Gastroesophageal sphincter (tissue), 4 donors: ENCODE measurements at regions not wholly inside any gene's neighbourhood (a gene's known extent, or its start where the extent isn't known, plus 50 kb on each side); places are given as distances from the start of the nearest gene placed in this dataset.

Experiments used
- ATAC-seq: fragments of 150-250 bp; one replicate; pipeline ENCODE4 v1.9.1; 2016; ENCODE audit warnings: mild to moderate bottlenecking, moderate library complexity
- H3K27ac ChIP-seq, 4 donors: fragments of 200-600 bp; sonication (generic) in 3 of 4; 1 replicate in 3 of 4; 2 replicates in 1 of 4; pipeline ENCODE4 v1.5.1; 2016 to 2019
- H3K27me3 ChIP-seq: fragments of 200-600 bp; sonication (generic); one replicate; pipeline ENCODE4 v1.5.1; 2019
- H3K36me3 ChIP-seq, 2 donors: fragments of 200-600 bp; sonication (generic); one replicate each; pipeline ENCODE4 v1.5.1; 2019; ENCODE audit warnings: control low read depth in 1 of 2
- H3K4me1 ChIP-seq, 3 donors: fragments of 200-600 bp; sonication (generic); 1 replicate in 2 of 3; 2 replicates in 1 of 3; pipeline ENCODE4 v1.5.1; 2016 to 2019; ENCODE audit warnings: control low read depth in 2 of 3
- H3K4me3 ChIP-seq, 2 donors: fragments of 200-600 bp; sonication (generic); one replicate each; pipeline ENCODE4 v1.5.1; 2019; ENCODE audit warnings: mild to moderate bottlenecking in 1 of 2, moderate library complexity in 1 of 2
- H3K9me3 ChIP-seq, 3 donors: fragments of 200-600 bp; sonication (generic); one replicate each; pipeline ENCODE4 v1.5.1; 2017 to 2019; ENCODE audit warnings: control low read depth in 2 of 3
- CTCF ChIP-seq, 4 experiments: fragments of 200-600 bp in 2 of 4; fragments of 450-650 bp in 2 of 4; sonication (generic) in 1 of 4; IDR thresholded peaks; one replicate each; pipeline ENCODE4 v1.5.1; 2017 to 2019; ENCODE audit warnings: antibody characterized with exemption in 4 of 4, mild to moderate bottlenecking in 2 of 4, moderate library complexity in 2 of 4
- EP300 ChIP-seq: sonication (generic); formaldehyde crosslinking; IDR thresholded peaks from one replicate; pipeline ENCODE4 v1.6.1; 2017; ENCODE audit warnings: antibody characterized with exemption, mild to moderate bottlenecking
- POLR2A ChIP-seq, 2 donors: fragments of 450-650 bp; IDR thresholded peaks; one replicate each; pipeline ENCODE4 v1.6.1; 2017; ENCODE audit warnings: antibody characterized with exemption in 2 of 2, mild to moderate bottlenecking in 2 of 2, moderate library complexity in 1 of 2
- POLR2AphosphoS5 ChIP-seq: sonication (generic); formaldehyde crosslinking; IDR thresholded peaks from one replicate; pipeline ENCODE4 v1.6.1; 2017; ENCODE audit warnings: antibody characterized with exemption
- WGBS, 2 donors: methylation state at CpG; one replicate each; pipeline ENCODE4 v1.1.5; 2018; ENCODE audit warnings: low coverage in 1 of 2; 5-methylcytosine and 5-hydroxymethylcytosine counted together

DNA sequence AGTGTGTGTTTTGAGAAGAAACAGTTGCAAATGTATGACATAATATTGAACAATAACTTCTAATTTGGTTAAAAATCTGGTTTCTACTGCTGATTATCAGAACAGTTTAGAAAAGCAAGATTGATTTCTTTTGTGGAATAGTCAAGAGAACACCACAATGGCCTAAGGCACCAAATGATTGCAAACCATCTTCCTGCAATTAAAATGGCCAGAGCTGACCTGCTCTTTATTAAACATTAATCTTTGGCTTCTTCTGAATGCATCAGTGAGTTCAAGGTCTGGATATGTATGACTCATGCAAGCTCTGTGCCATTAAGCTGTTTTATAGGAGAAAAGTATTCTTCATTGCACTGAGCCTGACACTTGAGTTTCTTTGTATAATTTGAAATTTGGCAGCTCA lies 107.8 kb upstream of the PDHA2 start:
- ATAC-seq, result no peak
- TF ChIP-seq CTCF (IDR thresholded peaks at IDR 0.05) (no peak), POLR2A (IDR thresholded peaks at IDR 0.05) (no peak), POLR2AphosphoS5 (no peak), EP300 (no peak)
- H3K36me3 ChIP-seq, result no peaks in the 10 kb centered on the region

GRCh38 chr4:95729596-95729995 lies 110.3 kb upstream of the PDHA2 start:
- no peak for ATAC-seq
- WGBS, 2 donors, result 42 to 59% methylated on average over 3 to 6 of the region's 9 CpGs

More for the DNA sequence above, 107.8 kb upstream of the PDHA2 start:
- H3K27ac ChIP-seq, result no peak overlapping the region
- H3K27me3 ChIP-seq, result no peaks in the 10 kb centered on the region
- no peak overlapping the region for H3K4me3 ChIP-seq
- H3K9me3 ChIP-seq, result no peaks in the 10 kb centered on the region
- no peaks in the 10 kb centered on the region for H3K4me1 ChIP-seq

GRCh38 chr4:95728145-95728544 lies 111.7 kb upstream of the PDHA2 start:
- Histone ChIP-seq H3K4me1 (no peaks in the 10 kb centered on the region), H3K9me3 (no peaks in the 10 kb centered on the region), H3K27ac (no peak overlapping the region), H3K4me3 (no peak overlapping the region), H3K36me3 (no peaks in the 10 kb centered on the region), H3K27me3 (no peaks in the 10 kb centered on the region)
- 44 to 75% methylated on average over 2 of the region's 3 CpGs for whole genome bisulfite sequencing, 2 donors
- ATAC-seq, result peak; percentile 66
- TF ChIP-seq EP300 (no peak), POLR2A (IDR thresholded peaks at IDR 0.05) (no peak), CTCF (IDR thresholded peaks at IDR 0.05) (no peak), POLR2AphosphoS5 (no peak)

More at GRCh38 chr4:95729596-95729995, 110.3 kb upstream of the PDHA2 start:
- Histone ChIP-seq H3K27ac (no peak overlapping the region), H3K4me1 (no peaks in the 10 kb centered on the region), H3K9me3 (no peaks in the 10 kb centered on the region), H3K4me3 (no peak overlapping the region), H3K36me3 (no peaks in the 10 kb centered on the region), H3K27me3 (no peaks in the 10 kb centered on the region)
- TF ChIP-seq CTCF (IDR thresholded peaks at IDR 0.05), result no peak

GRCh38 chr4:95715830-95716229 lies 124.1 kb upstream of the PDHA2 start:
- Histone ChIP-seq H3K27ac (no peak overlapping the region), H3K4me1 (no peaks in the 10 kb centered on the region), H3K27me3 (no peaks in the 10 kb centered on the region), H3K4me3 (no peak overlapping the region), H3K9me3 (peaks cover 0 to 5% (median 0%) of the 10 kb centered on the region in 3 donors), H3K36me3 (no peaks in the 10 kb centered on the region)
- ATAC-seq, result no peak
- WGBS, 2 donors, result 78 to 100% methylated on average over 1 to 2 of the region's 2 CpGs
- no peak for TF ChIP-seq POLR2A (IDR thresholded peaks at IDR 0.05)
- TF ChIP-seq POLR2AphosphoS5, result no peak
- no peak for TF ChIP-seq EP300
- no peak for TF ChIP-seq CTCF (IDR thresholded peaks at IDR 0.05)

DNA sequence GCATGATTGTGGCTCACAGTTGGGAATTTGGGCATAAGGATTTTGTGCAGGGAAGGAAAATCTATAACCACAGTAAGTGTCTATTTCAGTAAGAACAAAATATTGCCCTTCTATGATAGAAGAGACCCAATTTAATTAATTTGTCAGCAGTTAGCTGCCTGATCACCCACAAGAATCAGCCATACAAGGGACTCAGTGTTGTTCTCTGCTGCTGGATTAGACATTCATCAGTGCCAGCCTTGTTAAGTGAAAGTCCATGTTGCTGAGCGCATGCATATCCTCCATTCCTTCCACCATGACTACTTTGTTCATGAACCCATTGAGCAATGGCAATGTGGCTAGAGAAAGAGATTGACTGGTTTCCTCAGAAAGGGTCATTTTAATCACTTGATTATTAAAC lies 125.3 kb upstream of the PDHA2 start:
- H3K4me1 ChIP-seq, result no peaks in the 10 kb centered on the region
- no peaks in the 10 kb centered on the region for H3K27me3 ChIP-seq
- no peaks in the 10 kb centered on the region for H3K36me3 ChIP-seq
- TF ChIP-seq EP300, result no peak
- no peak for TF ChIP-seq CTCF (IDR thresholded peaks at IDR 0.05)
- no peak for TF ChIP-seq POLR2A (IDR thresholded peaks at IDR 0.05)
- TF ChIP-seq POLR2AphosphoS5, result no peak
- 94 to 100% methylated on average over 1 of the region's 1 CpG for WGBS, 2 donors
- H3K27ac ChIP-seq, result no peak overlapping the region
- no peak overlapping the region for H3K4me3 ChIP-seq
- ATAC-seq, result no peak
- peaks cover 0 to 5% (median 0%) of the 10 kb centered on the region in 3 donors for H3K9me3 ChIP-seq
